AG08395 (cell line): ENCODE measurements at regions not wholly inside any gene's neighbourhood (a gene's known extent, or its start where the extent isn't known, plus 50 kb on each side); places are given as distances from the start of the nearest gene placed in this dataset.
"Not testable (repeated sequence)": the region's sequence is repeated elsewhere in the genome, so short reads cannot be mapped to it uniquely, and the experiment has no call there.

ENCODE experiments used
- DNase-seq: peaks from one replicate; pipeline ENCODE4 v3.0.0; 2012; ENCODE audit warnings: mixed read lengths, low spot score

GRCh38 chr20:2203436-2203835 lies 92.4 kb upstream of the TGM3 start:
- no peak for DNase-seq

DNA sequence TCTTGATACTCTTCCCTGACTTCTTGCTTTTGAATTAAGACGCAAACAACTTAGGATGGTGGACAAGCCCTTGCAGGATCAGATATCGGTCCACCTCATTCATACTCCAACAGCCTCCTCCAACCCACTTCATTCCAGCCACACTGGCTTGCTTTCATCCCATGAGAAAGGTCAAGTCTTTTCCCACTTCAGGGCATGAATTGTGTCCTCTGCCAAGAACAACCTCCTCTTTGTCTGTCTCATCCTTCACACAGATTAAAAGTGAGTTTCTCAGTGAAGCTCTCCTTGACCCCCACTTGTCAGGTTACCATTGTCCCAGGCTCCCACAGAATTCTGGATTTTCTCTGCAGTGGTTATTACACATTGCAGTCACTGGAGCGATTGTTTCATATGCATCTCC lies 91.8 kb upstream of the TGM3 start:
- DNase-seq, result no peak

DNA sequence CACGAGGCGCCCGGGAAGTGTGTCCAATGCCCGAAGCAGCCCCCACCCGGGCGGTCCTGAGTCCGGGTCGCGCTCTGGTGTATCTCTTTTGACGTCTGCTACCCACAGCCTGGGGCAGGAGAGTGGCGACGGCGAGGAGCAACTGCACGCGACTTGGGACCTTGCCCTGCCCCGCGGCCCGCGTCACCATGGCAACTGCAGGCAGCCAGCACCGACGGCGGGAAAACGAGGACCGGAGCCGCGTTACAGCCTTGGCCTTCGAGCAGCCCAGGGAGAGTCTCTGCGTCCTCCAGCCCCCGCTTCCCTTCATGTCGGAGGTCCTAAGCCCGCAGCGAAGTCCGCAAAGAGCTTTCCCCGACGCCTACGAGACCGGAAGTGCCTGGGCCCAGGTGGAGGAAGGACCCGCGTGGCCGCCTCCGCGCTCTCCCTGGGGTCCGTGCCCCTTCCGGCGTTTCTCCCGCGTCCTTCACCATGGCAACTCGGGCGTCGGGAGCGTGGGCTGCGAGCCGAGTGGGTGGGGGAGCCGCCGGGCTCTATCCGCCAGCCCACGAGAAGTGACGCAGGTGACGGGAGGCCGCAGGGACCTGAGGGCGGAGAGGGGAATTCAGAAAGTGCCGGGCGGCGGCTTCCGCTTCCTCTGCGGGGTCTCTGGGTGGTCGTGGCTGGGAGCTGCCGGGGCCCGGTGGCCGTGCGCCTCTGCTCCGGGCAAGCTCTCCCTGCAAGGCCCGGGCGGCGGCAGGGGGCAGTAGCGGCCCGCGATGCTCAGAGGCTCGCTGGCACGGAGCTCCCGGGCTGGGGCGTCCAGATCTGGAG lies 88.6 kb upstream of the TGM3 start:
- DNase-seq, result peak; percentile 85

GRCh38 chr20:2207770-2208097 lies 88.1 kb upstream of the TGM3 start:
- DNase-seq, result no peak

DNA sequence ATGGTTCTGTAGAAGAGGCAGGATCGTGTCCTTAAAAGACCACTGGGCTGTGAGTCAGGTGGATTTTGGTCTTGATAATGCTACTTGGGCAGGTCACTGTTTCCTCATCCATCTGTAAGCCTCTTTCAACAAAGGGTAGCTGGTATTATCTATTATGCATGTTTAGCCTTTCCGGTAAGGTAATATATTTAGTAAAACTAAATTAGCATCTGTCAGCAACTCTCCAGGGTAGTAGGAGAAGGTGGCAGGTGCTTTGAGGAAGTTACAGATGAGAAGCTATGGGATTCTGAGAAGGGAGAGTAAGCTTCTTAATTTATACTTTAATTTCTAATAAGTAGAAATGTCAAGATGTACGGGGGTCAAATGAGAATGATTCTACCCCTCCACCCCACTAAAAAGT lies 86.9 kb upstream of the TGM3 start:
- DNase-seq, result no peak

- peak; percentile 85 for DNase-seq
Measured at GRCh38 chr20:2210646-2211552, 84.9 kb upstream of the TGM3 start.

- no peak for DNase-seq
Measured at GRCh38 chr20:2212456-2213015, 83.3 kb upstream of the TGM3 start.

- DNase-seq, result no peak
Measured at GRCh38 chr20:2213401-2213800, 82.4 kb upstream of the TGM3 start.

GRCh38 chr20:2217857-2218539 lies 77.8 kb upstream of the TGM3 start:
- DNase-seq, result no peak

GRCh38 chr20:2219481-2220006 lies 76.3 kb upstream of the TGM3 start:
- no peak for DNase-seq

DNA sequence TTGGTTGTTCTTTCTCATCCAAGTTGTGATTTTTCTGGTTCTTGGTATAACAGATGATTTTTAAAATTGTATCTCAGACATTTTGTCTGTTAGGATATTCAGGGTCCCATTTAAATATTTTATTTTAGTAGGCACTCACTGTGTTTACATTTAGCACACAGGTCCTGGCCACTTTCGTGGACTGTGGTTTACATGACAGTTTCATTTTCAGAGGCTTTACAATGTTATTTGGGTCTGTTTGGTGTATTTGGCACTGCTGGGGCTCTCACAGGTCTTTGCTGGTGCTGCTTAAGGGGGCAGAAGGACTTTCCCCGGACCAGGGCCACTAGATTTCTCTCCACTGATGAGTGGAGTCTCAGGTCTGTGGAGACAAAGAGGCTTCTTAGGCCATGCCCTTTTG lies 75.5 kb upstream of the TGM3 start:
- DNase-seq, result no peak

DNA sequence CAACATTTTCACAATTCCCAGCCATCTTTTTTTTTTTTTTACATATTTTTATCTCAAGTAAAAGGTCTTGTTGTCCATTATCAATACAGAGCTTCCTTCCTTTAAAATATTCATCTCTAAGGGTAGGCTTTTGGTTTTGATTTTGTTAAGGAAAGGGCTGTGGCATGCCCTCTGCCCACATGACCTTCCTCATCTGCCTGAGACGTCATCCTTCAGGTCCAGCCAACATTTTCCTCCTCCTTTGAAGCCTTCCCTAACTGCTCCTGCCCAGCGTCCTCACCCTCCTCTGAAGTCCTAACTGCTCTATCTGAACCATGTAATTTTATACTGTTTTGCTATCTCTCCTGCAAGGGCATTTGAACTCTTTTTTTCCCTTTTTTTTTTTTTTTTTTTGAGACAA lies 73.9 kb upstream of the TGM3 start:
- no peak for DNase-seq

GRCh38 chr20:2223558-2224367 lies 72.0 kb upstream of the TGM3 start:
- DNase-seq, result no peak

GRCh38 chr20:2224368-2224639 lies 71.5 kb upstream of the TGM3 start:
- peak; percentile 32 for DNase-seq

DNA sequence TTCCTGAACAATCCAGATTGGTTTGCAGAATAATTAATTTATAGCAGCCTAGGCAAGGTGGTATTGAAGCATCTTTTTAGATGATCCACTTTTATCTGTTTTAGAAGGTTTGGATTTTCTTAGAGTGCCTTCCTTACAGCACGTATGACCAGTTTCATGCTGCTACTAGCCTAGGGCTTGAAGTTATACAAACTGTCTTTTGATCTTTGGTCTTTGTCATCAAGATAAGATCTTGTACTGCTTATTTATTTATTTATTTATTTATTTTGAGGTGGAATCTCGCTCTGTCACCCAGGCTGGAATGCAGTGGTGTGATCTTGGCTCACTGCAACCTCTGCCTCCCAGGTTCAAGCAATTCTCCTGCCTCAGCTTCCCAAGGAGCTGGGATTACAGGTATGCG lies 68.5 kb upstream of the TGM3 start:
- not testable (repeated sequence) for DNase-seq

DNA sequence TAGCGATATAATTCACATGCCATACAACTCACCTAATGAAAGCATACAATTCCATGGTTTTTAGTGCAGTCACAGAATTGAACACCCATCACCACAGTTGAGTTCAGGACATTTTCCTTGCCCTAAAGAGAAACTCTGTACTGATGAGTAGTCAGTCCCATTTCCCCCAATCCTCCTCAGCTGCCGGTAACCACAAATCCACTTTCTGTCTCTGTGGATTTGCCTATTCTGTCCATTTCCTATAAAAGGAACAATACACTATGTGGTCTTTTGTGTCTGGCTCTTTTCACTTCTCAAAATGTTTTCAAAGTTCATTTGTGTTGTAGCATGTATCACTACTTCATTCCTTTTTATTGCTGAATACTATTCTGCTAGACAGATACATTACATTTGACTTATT lies 67.9 kb upstream of the TGM3 start:
- no peak for DNase-seq

DNA sequence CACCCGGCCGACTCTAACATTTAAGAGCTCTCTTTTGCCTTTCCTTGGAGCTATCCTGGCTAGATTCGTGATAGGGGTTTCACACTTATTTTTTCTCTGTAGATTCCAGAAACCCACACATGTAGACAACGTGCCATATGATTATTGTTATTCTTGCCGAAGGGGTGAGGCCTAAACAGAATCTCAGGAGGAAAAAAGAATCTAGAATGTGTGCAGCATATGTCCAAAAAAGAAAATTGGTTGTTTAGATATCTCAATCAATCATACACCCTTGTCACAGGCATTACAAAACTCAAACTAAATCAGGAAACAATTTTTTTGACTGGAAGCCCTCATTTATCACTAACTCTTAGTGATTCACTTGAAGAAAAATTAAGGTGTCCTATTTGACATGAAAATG lies 66.9 kb upstream of the TGM3 start:
- no peak for DNase-seq

DNA sequence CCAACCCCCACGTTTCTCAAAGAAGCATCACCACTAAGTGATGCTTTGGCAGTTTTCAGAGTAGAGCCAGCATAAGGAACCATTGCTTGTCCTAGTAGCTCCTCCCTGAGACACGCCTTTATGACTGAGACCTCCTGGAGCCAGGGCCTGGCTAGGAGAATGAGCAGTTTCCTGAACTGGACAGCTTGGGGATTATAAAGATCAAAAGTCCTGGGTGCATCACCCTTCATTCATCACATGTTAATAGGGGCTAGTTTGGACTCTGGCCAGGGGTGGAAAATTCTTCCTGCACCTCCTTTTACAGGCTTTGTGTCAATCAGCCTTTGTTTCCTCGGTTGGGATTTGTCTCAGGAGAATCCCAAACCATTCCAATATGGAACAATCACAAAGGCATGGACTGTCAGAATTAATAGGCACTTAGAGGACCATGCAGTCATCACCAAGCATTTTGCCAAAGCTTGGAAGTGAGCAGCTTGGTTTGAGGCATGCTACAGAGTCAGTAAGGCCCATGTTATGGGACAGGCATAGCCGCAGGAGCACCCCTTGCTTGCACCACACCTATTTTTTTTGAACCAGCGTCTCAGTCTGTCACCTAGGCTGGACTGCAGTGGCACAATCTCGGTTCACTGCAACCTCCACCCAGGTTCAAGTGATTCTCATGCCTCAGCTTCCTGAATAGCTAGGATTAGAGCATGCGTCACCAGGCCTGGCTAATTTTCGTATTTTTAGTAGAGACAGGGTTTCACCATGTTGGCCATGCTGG lies 64.9 kb upstream of the TGM3 start:
- peak; percentile 42 for DNase-seq

DNA sequence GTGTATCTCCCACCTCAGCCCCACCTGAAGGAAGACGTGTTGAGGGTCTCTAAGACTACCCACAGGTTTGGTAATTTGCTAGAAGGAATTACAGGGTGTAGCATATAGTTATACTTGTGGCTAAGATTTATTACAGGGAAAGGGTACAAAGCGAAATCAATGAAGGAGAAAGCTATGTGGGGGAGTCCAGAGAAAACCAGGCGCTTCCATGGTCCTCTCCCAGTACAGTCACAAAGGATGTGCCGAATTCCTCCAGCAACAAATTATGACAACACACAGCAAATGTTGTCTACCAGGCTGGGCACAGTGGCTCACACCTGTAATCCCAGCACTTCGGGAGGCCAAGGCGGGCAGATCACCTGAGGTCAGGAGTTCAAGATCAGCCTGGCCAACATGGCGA lies 64.1 kb upstream of the TGM3 start:
- no peak for DNase-seq

GRCh38 chr20:2234598-2235191 lies 61.1 kb upstream of the TGM3 start:
- peak; percentile 48 for DNase-seq
